HEK293 (cell line): ENCODE measurements at regions not wholly inside any gene's neighbourhood (a gene's known extent, or its start where the extent isn't known, plus 50 kb on each side); places are given as distances from the start of the nearest gene placed in this dataset.

Source experiments
- CTCF ChIP-seq: fragments of 450-650 bp; formaldehyde crosslinking; IDR thresholded peaks from 2 replicates; pipeline ENCODE4 v1.5.1; 2016; ENCODE audit warnings: missing biosample characterization, missing genetic modification characterization
- ZBTB1 ChIP-seq: fragments of 450-650 bp; formaldehyde crosslinking; IDR thresholded peaks from 2 replicates; pipeline ENCODE4 v1.5.1; 2016; ENCODE audit warnings: missing biosample characterization, missing genetic modification characterization
- ZBTB21 ChIP-seq: fragments of 450-650 bp; formaldehyde crosslinking; IDR thresholded peaks from 2 replicates; pipeline ENCODE4 v1.5.1; 2017; ENCODE audit warnings: missing biosample characterization, missing genetic modification characterization
- ZFP37 ChIP-seq: fragments of 450-650 bp; formaldehyde crosslinking; IDR thresholded peaks from 2 replicates; pipeline ENCODE4 v1.5.1; 2016; ENCODE audit warnings: missing biosample characterization, missing genetic modification characterization
- ZNF26 ChIP-seq: fragments of 450-650 bp; formaldehyde crosslinking; IDR thresholded peaks from 2 replicates; pipeline ENCODE4 v1.5.1; 2016; ENCODE audit warnings: missing biosample characterization, missing genetic modification characterization
- ZNF274 ChIP-seq, 2 experiments: fragments of 200-500 bp in 1 of 2; fragments of 450-650 bp in 1 of 2; sonication (Bioruptor generic) in 1 of 2; formaldehyde crosslinking in 1 of 2; IDR thresholded peaks; 2 replicates each; pipeline versions ENCODE4 v1.5.1 to v1.6.1; 2014 to 2016; ENCODE audit warnings: borderline replicate concordance in 1 of 2, inconsistent platforms in 1 of 2, low read length in 1 of 2, missing biosample characterization in 1 of 2, missing genetic modification characterization in 1 of 2
- TF ChIP-seq, protein P1 (sequence below): sonication (generic); formaldehyde crosslinking; IDR thresholded peaks from 2 replicates; pipeline ENCODE4 v1.8.1; 2022; ENCODE audit warnings: mild to moderate bottlenecking, moderate library complexity, missing genetic modification reagents

- no peak for TF ChIP-seq ZFP37 (tag by site-specific recombination)
- TF ChIP-seq ZNF26 = no peak
- no peak for TF ChIP-seq ZNF274 (IDR thresholded peaks at IDR 0.05; ENCODE audit: low read length)
- no peak for TF ChIP-seq ZNF274 (tag by site-specific recombination; IDR thresholded peaks at IDR 0.05; ENCODE audit: borderline replicate concordance)
- TF ChIP-seq ZBTB1 (tag by site-specific recombination) = no peak
- TF ChIP-seq, protein P1, sequence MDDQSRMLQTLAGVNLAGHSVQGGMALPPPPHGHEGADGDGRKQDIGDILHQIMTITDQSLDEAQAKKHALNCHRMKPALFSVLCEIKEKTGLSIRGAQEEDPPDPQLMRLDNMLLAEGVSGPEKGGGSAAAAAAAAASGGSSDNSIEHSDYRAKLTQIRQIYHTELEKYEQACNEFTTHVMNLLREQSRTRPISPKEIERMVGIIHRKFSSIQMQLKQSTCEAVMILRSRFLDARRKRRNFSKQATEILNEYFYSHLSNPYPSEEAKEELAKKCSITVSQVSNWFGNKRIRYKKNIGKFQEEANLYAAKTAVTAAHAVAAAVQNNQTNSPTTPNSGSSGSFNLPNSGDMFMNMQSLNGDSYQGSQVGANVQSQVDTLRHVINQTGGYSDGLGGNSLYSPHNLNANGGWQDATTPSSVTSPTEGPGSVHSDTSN = no peak
- TF ChIP-seq CTCF (tag by site-specific recombination) = no peak
- TF ChIP-seq ZBTB21 = no peak
Measured at GRCh38 chr1:232476538-232476950, 153.4 kb downstream of the SIPA1L2 start.
